ENCODE measurements at regions not wholly inside any gene's neighbourhood (a gene's known extent, or its start where the extent isn't known, plus 50 kb on each side); places are given as distances from the start of the nearest gene placed in this dataset.

- no peak for DNase-seq
Observed at GRCh38 chr1:91575909-91576519, 75.4 kb downstream of the CDC7 start.

GRCh38 chr1:91578320-91579109 is 77.9 kb downstream of the CDC7 start:
- no peak for DNase-seq

GRCh38 chr1:91579658-91580228 is 79.1 kb downstream of the CDC7 start:
- no peak for DNase-seq

- DNase-seq, result no peak
Observed at GRCh38 chr1:91582431-91582921, 81.8 kb downstream of the CDC7 start.

- no peak for DNase-seq
Observed at GRCh38 chr1:91583326-91583755, 82.7 kb downstream of the CDC7 start.

GRCh38 chr1:91584309-91584708 is 83.7 kb downstream of the CDC7 start:
- DNase-seq, result no peak

GRCh38 chr1:91584878-91585277 is 84.2 kb downstream of the CDC7 start:
- DNase-seq, result no peak

GRCh38 chr1:91585502-91585901 is 84.9 kb downstream of the CDC7 start:
- DNase-seq, result no peak

GRCh38 chr1:91585982-91586381 is 85.3 kb downstream of the CDC7 start:
- no peak for DNase-seq

GRCh38 chr1:91589437-91589836 is 88.8 kb downstream of the CDC7 start:
- DNase-seq, result no peak

- peak in 1 of 2 experiments; percentile 15 for DNase-seq
Observed at GRCh38 chr1:91591175-91591974, 90.7 kb downstream of the CDC7 start.

- DNase-seq, result no peak
Observed at GRCh38 chr1:91592716-91593477, 92.2 kb downstream of the CDC7 start.

GRCh38 chr1:91594383-91595055 is 93.9 kb downstream of the CDC7 start:
- no peak for DNase-seq

GRCh38 chr1:91596474-91596873 is 95.8 kb downstream of the CDC7 start:
- no peak for DNase-seq

GRCh38 chr1:91597215-91597614 is 96.6 kb downstream of the CDC7 start:
- no peak for DNase-seq

- DNase-seq, result no peak
Observed at GRCh38 chr1:91600431-91601337, 100.0 kb downstream of the CDC7 start.

- DNase-seq, result no peak
Observed at GRCh38 chr1:91601554-91602376, 101.1 kb downstream of the CDC7 start.

- DNase-seq, result peak in 1 of 2 experiments; percentile 27
Observed at GRCh38 chr1:91603409-91603808, 102.8 kb downstream of the CDC7 start.

GRCh38 chr1:91604632-91605031 is 104.0 kb downstream of the CDC7 start:
- DNase-seq, result no peak

- DNase-seq, result no peak
Observed at GRCh38 chr1:91605566-91605965, 104.9 kb downstream of the CDC7 start.
